ENCODE measurements at regions not wholly inside any gene's neighbourhood (a gene's known extent, or its start where the extent isn't known, plus 50 kb on each side); places are given as distances from the start of the nearest gene placed in this dataset.

- Histone ChIP-seq H3K27me3 (ENCODE audit: insufficient read depth, poor library complexity, severe bottlenecking) (no peaks in the 10 kb centered on the region), H3K4me3 (replicated peaks; ENCODE audit: insufficient read depth, low read length) (no peak overlapping the region), H3K27ac (replicated peaks) (no peak overlapping the region)
- no peak for TF ChIP-seq REST (IDR thresholded peaks at IDR 0.05; ENCODE audit: insufficient replicate concordance, low read depth)
- no peak for TF ChIP-seq SPI1 (IDR thresholded peaks at IDR 0.05; ENCODE audit: borderline replicate concordance, low read depth)
- TF ChIP-seq, protein P1, sequence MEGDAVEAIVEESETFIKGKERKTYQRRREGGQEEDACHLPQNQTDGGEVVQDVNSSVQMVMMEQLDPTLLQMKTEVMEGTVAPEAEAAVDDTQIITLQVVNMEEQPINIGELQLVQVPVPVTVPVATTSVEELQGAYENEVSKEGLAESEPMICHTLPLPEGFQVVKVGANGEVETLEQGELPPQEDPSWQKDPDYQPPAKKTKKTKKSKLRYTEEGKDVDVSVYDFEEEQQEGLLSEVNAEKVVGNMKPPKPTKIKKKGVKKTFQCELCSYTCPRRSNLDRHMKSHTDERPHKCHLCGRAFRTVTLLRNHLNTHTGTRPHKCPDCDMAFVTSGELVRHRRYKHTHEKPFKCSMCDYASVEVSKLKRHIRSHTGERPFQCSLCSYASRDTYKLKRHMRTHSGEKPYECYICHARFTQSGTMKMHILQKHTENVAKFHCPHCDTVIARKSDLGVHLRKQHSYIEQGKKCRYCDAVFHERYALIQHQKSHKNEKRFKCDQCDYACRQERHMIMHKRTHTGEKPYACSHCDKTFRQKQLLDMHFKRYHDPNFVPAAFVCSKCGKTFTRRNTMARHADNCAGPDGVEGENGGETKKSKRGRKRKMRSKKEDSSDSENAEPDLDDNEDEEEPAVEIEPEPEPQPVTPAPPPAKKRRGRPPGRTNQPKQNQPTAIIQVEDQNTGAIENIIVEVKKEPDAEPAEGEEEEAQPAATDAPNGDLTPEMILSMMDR (IDR thresholded peaks at IDR 0.05; ENCODE audit: insufficient read depth, low read length), result no peak
- TF ChIP-seq GABPA (IDR thresholded peaks at IDR 0.05; ENCODE audit: low read depth), result no peak
- no peak for TF ChIP-seq POLR2AphosphoS5 (IDR thresholded peaks at IDR 0.05; ENCODE audit: low read depth)
- no peak for DNase-seq (ENCODE audit: low read depth in 1 of 2, low spot score in 1 of 2)
Observed at GRCh38 chr4:53815281-53815680, 224.0 kb upstream of the LNX1 start.

GRCh38 chr4:53813998-53814397 lies 222.7 kb upstream of the LNX1 start:
- no peak for DNase-seq (ENCODE audit: low read depth in 1 of 2, low spot score in 1 of 2)
- H3K4me3 ChIP-seq (replicated peaks; ENCODE audit: insufficient read depth, low read length), result no peak overlapping the region
- no peak for TF ChIP-seq REST (IDR thresholded peaks at IDR 0.05; ENCODE audit: insufficient replicate concordance, low read depth)
- TF ChIP-seq SPI1 (IDR thresholded peaks at IDR 0.05; ENCODE audit: borderline replicate concordance, low read depth), result no peak
- TF ChIP-seq, protein P1 (IDR thresholded peaks at IDR 0.05; ENCODE audit: insufficient read depth, low read length), result no peak
- TF ChIP-seq GABPA (IDR thresholded peaks at IDR 0.05; ENCODE audit: low read depth), result no peak
- no peak for TF ChIP-seq POLR2AphosphoS5 (IDR thresholded peaks at IDR 0.05; ENCODE audit: low read depth)
- H3K27ac ChIP-seq (replicated peaks), result no peak overlapping the region
- no peaks in the 10 kb centered on the region for H3K27me3 ChIP-seq (ENCODE audit: insufficient read depth, poor library complexity, severe bottlenecking)

DNA sequence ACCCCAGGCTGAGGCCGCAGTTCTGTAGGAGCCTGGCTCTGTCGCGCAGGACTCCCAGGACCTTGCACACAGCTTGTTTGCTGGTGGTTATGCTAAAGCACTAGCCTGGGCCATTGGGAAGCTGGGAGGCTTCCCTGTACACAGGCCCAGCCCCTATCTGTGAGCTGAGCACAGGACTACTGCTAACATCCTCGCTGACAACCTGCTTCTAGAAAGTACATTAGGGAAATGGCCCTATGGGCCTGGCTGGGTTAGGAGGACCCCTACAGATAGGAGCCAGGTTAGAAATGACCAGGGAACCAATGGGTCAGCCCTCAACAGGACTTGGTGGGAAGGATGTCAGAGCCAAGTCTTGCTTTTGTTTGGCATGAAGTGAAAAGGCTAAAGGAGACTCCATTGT lies 219.4 kb upstream of the LNX1 start:
- Histone ChIP-seq H3K27me3 (ENCODE audit: insufficient read depth, poor library complexity, severe bottlenecking) (no peaks in the 10 kb centered on the region), H3K4me3 (replicated peaks; ENCODE audit: insufficient read depth, low read length) (no peak overlapping the region), H3K27ac (replicated peaks) (no peak overlapping the region)
- TF ChIP-seq SPI1 (IDR thresholded peaks at IDR 0.05; ENCODE audit: borderline replicate concordance, low read depth) (no peak), REST (IDR thresholded peaks at IDR 0.05; ENCODE audit: insufficient replicate concordance, low read depth) (no peak)
- no peak for DNase-seq (ENCODE audit: low read depth in 1 of 2, low spot score in 1 of 2)

DNA sequence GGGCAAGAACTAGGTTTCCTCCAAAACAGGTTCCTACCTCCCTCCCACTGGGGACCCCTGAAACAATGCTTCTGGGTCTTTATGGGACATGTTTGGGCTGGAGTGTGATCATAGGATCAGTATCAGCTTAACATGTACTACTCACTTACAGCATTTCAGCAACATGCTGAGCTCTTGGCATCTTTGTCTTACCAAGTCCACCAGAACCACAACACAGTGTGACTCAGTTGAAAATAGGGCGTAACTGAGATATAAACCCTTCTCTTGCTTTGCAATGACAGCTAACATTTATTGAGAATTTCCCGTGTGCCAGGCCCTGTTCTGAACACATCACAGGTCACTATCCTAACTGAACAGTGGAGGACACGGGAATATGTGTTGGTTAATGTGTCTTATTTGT lies 218.5 kb upstream of the LNX1 start:
- no peak for DNase-seq (ENCODE audit: low read depth in 1 of 2, low spot score in 1 of 2)
- Histone ChIP-seq H3K27ac (replicated peaks) (no peak overlapping the region), H3K27me3 (ENCODE audit: insufficient read depth, poor library complexity, severe bottlenecking) (no peaks in the 10 kb centered on the region), H3K4me3 (replicated peaks; ENCODE audit: insufficient read depth, low read length) (no peak overlapping the region)
- TF ChIP-seq POLR2AphosphoS5 (IDR thresholded peaks at IDR 0.05; ENCODE audit: low read depth), result no peak
- no peak for TF ChIP-seq SPI1 (IDR thresholded peaks at IDR 0.05; ENCODE audit: borderline replicate concordance, low read depth)
- TF ChIP-seq GABPA (IDR thresholded peaks at IDR 0.05; ENCODE audit: low read depth), result no peak
- TF ChIP-seq, protein P1 (IDR thresholded peaks at IDR 0.05; ENCODE audit: insufficient read depth, low read length), result no peak
